GM21825 (cell line): ENCODE measurements at regions not wholly inside any gene's neighbourhood (a gene's known extent, or its start where the extent isn't known, plus 50 kb on each side); places are given as distances from the start of the nearest gene placed in this dataset.

Source experiments
- ATAC-seq: cut with Tn5 transposase; IDR thresholded peaks from one replicate; pipeline ENCODE4 v1.9.1; 2021; ENCODE audit warnings: mild to moderate bottlenecking, moderate library complexity; ENCODE audit not compliant: unreplicated experiment

GRCh38 chr9:115642285-115642684 is 511.3 kb upstream of the PAPPA start:
- ATAC-seq: no peak

- ATAC-seq: no peak
These were observed 509.5 kb upstream of the PAPPA start for GRCh38 chr9:115643948-115644727.

DNA sequence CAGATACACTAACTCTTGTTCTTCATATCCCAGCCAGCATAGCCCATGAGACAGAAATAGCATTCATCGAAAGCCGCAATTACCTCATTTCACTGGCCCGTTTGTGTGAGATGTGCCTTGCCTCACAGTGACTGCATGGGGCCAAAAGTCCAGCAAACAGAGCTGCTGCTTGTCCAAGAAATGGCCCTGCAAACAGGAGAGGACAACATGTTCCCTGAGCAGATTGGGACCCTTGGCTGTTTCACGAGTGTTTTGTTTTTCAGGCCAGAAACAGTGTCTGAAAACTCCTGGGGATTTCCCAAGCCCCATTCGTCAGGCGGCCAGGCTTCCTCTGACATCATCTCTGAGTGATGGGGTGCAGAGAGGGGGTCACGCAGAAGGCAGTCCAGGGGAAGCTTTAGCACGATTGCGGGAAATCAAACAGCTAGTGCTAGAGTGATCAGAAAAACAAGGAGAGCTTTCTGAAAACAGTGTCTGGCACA is 503.6 kb upstream of the PAPPA start:
- no peak for ATAC-seq

GRCh38 chr9:115650768-115651167 is 502.8 kb upstream of the PAPPA start:
- no peak for ATAC-seq

GRCh38 chr9:115651461-115651860 is 502.1 kb upstream of the PAPPA start:
- ATAC-seq: no peak

DNA sequence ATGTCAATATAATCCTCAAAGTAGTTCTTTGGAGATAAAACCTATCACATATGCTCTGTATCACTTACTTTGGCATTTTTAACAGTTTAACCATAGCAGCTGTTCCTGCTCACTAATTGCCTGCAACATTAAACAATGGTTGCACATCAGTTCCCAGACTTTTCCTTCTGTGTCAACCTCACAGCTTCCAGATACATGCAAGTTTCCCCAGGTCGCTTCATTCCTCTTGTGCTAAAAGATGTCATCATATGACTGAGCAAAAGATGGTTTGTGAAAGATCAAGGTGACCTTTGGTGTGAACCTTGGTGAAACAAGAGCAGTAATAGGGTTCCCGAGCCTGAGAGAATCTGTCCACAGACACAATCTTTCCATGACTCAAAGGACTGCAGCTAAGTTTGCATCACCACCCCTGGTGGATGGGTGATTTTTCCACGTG is 500.4 kb upstream of the PAPPA start:
- ATAC-seq: no peak

GRCh38 chr9:115657695-115658094 is 495.9 kb upstream of the PAPPA start:
- ATAC-seq: no peak

DNA sequence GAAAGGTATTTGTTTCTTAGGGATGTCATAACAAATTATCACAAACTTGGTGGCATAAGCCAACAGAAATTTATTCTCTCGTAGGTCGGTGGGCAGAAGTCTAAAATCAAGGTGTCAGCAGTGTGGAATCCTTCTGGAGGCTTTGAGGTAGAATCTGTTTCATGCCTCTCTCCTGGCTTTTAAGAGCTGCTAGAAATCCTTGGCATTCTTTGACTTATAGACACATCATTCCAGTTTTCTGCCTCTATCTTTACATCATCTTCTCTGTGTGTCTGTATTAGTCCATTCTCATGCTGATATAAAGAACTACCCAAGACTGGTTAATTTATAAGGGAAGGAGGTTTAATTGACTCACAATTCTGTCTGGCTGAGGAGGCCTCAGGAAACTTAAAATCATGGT is 488.1 kb upstream of the PAPPA start:
- no peak for ATAC-seq

GRCh38 chr9:115668521-115668920 is 485.1 kb upstream of the PAPPA start:
- ATAC-seq: no peak

GRCh38 chr9:115671236-115671962 is 482.2 kb upstream of the PAPPA start:
- no peak for ATAC-seq

- no peak for ATAC-seq
These were observed 481.7 kb upstream of the PAPPA start for GRCh38 chr9:115671963-115672305.

DNA sequence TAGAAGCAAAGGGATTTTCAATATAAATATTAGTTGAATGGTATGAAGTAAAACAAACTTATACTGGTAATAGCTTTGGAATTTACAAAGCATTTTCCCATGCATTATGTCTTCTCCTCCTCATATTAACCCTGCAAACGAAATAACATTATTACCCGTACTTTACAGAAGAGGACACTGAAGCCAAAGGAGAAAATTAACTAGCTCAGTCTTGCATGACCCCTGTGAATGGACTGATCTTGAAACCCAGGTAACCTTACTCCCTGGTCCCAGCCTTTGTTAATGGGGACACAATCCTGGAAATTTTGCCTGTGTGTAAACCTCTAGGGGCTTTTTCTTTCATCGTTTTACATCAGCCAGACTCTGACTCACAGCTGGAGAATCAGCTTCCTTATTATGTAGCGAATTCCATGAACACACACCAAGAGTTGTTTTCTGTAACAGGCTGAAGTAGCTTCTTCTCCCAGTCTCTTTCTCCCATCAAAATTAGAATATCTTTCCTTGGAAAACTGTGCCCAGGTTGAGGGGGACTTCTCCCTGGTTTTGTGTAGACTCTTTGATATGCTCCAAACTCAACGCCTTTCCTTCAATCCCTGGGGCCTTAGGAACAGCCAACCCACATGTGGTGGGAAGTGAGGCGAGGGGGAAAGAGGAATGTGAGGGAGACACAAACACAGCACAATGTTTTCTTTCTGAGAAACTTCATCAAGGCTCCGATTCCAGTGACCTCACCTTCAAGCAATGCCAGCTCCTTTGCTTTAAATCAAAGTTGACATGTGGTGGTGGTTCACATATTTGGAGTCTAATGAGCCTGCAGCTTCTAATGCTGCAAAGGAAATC is 480.9 kb upstream of the PAPPA start:
- ATAC-seq: no peak

DNA sequence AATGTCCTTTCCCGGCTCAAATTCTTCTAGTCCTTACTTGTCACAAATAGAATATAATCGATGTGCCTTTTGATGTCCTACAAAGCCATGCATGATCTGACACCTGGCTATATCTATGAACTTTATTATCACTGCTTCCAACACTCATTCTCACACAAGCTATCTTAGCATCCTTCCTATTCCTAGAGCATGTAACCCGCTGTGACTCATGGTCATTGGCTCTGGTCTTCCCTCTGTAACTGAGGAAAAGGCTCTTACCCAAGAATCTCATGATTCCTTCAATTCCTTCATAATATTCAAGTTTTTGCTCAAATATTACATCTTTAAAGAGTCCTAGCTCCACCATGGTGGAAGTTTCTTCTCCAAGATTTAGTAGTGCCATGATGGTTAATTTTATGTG is 480.0 kb upstream of the PAPPA start:
- ATAC-seq: no peak

GRCh38 chr9:115674091-115674490 is 479.5 kb upstream of the PAPPA start:
- no peak for ATAC-seq

GRCh38 chr9:115675834-115676233 is 477.8 kb upstream of the PAPPA start:
- ATAC-seq: no peak

- ATAC-seq: no peak
These were observed 473.4 kb upstream of the PAPPA start for GRCh38 chr9:115680231-115680630.

GRCh38 chr9:115681585-115681984 is 472.0 kb upstream of the PAPPA start:
- ATAC-seq: no peak

DNA sequence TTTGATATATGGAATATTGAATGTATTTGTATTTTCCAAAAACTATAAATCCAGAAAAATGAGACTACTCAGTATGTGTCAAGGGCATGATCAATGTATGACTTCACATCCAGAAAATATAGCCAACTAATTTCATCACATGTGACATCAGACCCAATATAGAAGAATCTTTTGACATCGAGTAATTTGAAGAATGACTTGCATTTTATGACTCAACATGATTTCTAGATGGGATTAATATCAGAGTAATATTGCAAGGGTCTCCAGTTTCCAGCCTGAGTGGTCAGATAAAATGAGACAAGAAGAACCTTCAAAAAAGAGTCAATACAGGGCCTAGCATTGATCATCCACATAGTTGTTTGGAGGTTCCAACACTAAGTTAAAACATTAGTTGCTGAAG is 467.5 kb upstream of the PAPPA start:
- ATAC-seq: no peak

DNA sequence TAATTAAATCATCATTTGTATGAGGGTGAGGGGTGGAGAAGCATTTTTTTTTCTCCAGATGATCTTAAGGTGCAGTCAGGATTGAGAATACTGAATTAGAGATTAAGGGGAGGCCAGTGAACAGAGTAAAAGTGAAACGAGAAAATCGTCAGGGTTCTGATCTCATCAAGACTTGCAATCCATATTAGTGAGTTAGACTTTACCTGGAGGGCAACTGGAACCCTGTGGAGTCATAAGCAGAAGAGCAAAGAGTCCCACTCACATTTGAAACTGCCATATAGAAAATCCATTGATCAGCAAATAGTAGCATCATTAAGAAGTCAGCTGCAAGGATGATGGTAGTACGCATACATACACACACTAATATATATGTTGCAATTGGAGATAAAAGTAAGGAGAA is 466.2 kb upstream of the PAPPA start:
- no peak for ATAC-seq

- no peak for ATAC-seq
These were observed 464.3 kb upstream of the PAPPA start for GRCh38 chr9:115689331-115689730.

- no peak for ATAC-seq
These were observed 462.6 kb upstream of the PAPPA start for GRCh38 chr9:115690786-115691496.
